ENCODE measurements at regions not wholly inside any gene's neighbourhood (a gene's known extent, or its start where the extent isn't known, plus 50 kb on each side); places are given as distances from the start of the nearest gene placed in this dataset.

DNA sequence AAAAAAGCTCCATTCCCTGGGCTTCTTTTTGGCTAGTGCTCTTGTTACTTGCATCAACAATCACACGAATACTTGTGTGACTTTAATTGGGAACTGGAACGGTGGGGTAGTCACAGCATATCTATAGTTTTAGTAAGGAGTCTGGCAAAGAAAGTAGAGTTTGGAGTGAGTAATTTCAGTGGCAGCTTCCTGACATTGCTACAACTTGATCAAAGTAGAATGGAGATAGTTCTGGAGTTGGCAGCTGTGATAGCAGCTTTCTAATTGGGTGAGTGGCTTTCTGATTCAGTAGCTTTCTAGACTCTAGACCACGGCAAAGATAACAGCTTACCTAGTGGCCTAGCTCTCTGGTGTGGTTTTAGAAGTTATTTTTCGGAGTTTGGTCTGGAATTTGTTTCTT lies 475.0 kb downstream of the TUSC7 start:
- Mint-ChIP-seq H3K4me3 (no peak overlapping the region), H3K27me3 (no peaks in the 10 kb centered on the region), H3K4me1 (no peaks in the 10 kb centered on the region), H3K27ac (no peak overlapping the region), H3K9me3 (peaks cover 0 to 17% (median 2%) of the 10 kb centered on the region in 11 donors), H3K36me3 (no peaks in the 10 kb centered on the region)
- POLR2A ChIA-PET = no interaction called here
- Histone ChIP-seq H3K4me1 (ENCODE audit: control insufficient read depth in 2 of 2, insufficient read depth in 2 of 2, low read length in 2 of 2) (no peaks in the 10 kb centered on the region), H3K9me3 (ENCODE audit: control insufficient read depth in 2 of 3, low read length in 3 of 3) (no peaks in the 10 kb centered on the region), H3K36me3 (ENCODE audit: control insufficient read depth in 2 of 3, insufficient read depth in 3 of 3, low read length in 3 of 3) (no peaks in the 10 kb centered on the region), H3K4me3 (ENCODE audit: low read length) (no peak overlapping the region), H3K27ac (ENCODE audit: low read depth, low read length) (no peak overlapping the region), H3K27me3 (ENCODE audit: control insufficient read depth in 2 of 2, insufficient read depth in 2 of 2, low read length in 2 of 2) (no peaks in the 10 kb centered on the region)
- CTCF ChIA-PET = interaction anchor here (0.6 kb wide), 1 partner anchor 25 kb away, joined by 3 read pairs; no protein-coding TSS in a partner anchor
- DNase-seq (no peak), ATAC-seq (no peak)
- intact Hi-C loops (cut with micrococcal nuclease) = no loop called here

DNA sequence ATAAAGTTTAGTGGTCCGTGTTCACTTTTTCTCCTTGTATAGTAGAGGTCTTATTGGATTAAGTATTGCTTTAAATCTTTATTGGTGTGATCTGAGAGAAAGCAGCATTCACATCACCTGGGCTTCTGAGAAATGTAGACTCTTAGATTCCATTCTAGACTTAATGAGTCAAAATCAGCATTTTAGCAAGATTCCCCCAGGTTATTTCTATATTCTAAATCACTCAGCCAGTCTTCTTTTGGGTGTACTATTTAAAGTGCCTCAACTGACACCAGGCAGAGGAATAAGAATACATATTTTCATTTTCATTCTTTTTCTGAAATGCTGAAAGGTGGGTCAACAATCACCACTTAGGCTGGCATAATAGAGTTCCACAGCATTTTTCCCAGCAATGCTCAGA lies 481.7 kb downstream of the TUSC7 start:
- no peak overlapping the region for H3K27ac Mint-ChIP-seq
- H3K4me3 ChIP-seq (ENCODE audit: low read length) = no peak overlapping the region
- no peaks in the 10 kb centered on the region for H3K4me1 ChIP-seq (ENCODE audit: control insufficient read depth in 2 of 2, insufficient read depth in 2 of 2, low read length in 2 of 2)
- H3K4me3 Mint-ChIP-seq = no peak overlapping the region
- ATAC-seq = no peak
- no peaks in the 10 kb centered on the region for H3K9me3 ChIP-seq (ENCODE audit: control insufficient read depth in 2 of 3, low read length in 3 of 3)
- H3K36me3 ChIP-seq (ENCODE audit: control insufficient read depth in 2 of 3, insufficient read depth in 3 of 3, low read length in 3 of 3) = no peaks in the 10 kb centered on the region
- no peaks in the 10 kb centered on the region for H3K4me1 Mint-ChIP-seq
- no peaks in the 10 kb centered on the region for H3K27me3 Mint-ChIP-seq
- no peak overlapping the region for H3K27ac ChIP-seq (ENCODE audit: low read depth, low read length)
- H3K36me3 Mint-ChIP-seq = no peaks in the 10 kb centered on the region
- peaks cover 0 to 12% (median 2%) of the 10 kb centered on the region in 11 donors for H3K9me3 Mint-ChIP-seq
- no peak for DNase-seq
- no peaks in the 10 kb centered on the region for H3K27me3 ChIP-seq (ENCODE audit: control insufficient read depth in 2 of 2, insufficient read depth in 2 of 2, low read length in 2 of 2)
- CTCF ChIA-PET = no interaction called here
- intact Hi-C loops (cut with micrococcal nuclease) = no loop called here
- POLR2A ChIA-PET = no interaction called here

DNA sequence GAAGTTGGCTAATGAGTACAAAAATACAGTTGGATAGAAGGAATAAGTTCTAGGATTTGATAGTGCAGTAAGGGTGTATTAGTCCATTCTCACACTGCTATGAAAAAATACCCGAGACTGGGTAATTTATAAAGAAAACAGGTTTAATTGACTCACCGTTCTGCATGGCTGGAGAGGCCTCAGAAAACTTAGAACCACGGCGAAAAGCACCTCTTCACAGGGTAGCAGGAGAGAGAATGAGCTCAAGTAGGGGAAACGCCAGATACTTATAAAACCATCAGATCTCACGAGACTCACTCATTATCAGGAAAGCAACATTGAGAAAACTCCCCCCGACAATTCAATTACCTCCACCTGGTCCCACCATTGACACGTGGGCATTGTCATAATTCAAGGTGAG lies 483.3 kb downstream of the TUSC7 start:
- no peak overlapping the region for H3K4me3 Mint-ChIP-seq
- H3K36me3 Mint-ChIP-seq = no peaks in the 10 kb centered on the region
- no peaks in the 10 kb centered on the region for H3K4me1 Mint-ChIP-seq
- Histone ChIP-seq H3K4me1 (ENCODE audit: control insufficient read depth in 2 of 2, insufficient read depth in 2 of 2, low read length in 2 of 2) (no peaks in the 10 kb centered on the region), H3K27me3 (ENCODE audit: control insufficient read depth in 2 of 2, insufficient read depth in 2 of 2, low read length in 2 of 2) (no peaks in the 10 kb centered on the region), H3K36me3 (ENCODE audit: control insufficient read depth in 2 of 3, insufficient read depth in 3 of 3, low read length in 3 of 3) (no peaks in the 10 kb centered on the region), H3K4me3 (ENCODE audit: low read length) (no peak overlapping the region), H3K27ac (ENCODE audit: low read depth, low read length) (no peak overlapping the region), H3K9me3 (ENCODE audit: control insufficient read depth in 2 of 3, low read length in 3 of 3) (no peaks in the 10 kb centered on the region)
- CTCF ChIA-PET = no interaction called here
- peaks cover 0 to 12% (median 2%) of the 10 kb centered on the region in 11 donors for H3K9me3 Mint-ChIP-seq
- ATAC-seq (no peak), DNase-seq (no peak)
- intact Hi-C loops (cut with micrococcal nuclease) = no loop called here
- no peak overlapping the region for H3K27ac Mint-ChIP-seq
- POLR2A ChIA-PET = no interaction called here
- no peaks in the 10 kb centered on the region for H3K27me3 Mint-ChIP-seq

DNA sequence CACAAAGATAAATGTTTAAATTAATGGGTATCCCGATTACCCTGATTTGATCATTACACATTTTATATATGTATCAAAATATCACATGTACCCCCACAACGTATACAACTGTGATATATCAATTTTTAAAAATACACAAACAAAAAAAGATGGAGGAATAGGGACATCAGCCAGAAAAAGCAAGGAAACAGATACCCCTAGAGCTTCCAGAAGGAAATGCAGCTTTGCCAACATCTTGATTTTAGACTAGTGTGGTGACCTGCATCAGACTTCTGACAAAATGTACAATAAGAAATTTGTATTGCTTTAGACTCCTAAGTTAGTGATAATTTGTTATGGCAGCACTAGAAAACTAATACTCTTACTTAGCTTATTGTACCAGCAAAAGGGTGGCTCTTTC lies 483.8 kb downstream of the TUSC7 start:
- no peaks in the 10 kb centered on the region for H3K27me3 ChIP-seq (ENCODE audit: control insufficient read depth in 2 of 2, insufficient read depth in 2 of 2, low read length in 2 of 2)
- no peaks in the 10 kb centered on the region for H3K36me3 ChIP-seq (ENCODE audit: control insufficient read depth in 2 of 3, insufficient read depth in 3 of 3, low read length in 3 of 3)
- Mint-ChIP-seq H3K4me1 (no peaks in the 10 kb centered on the region), H3K36me3 (no peaks in the 10 kb centered on the region), H3K4me3 (no peak overlapping the region), H3K27ac (no peak overlapping the region), H3K27me3 (no peaks in the 10 kb centered on the region), H3K9me3 (peaks cover 0 to 12% (median 2%) of the 10 kb centered on the region in 11 donors)
- no peak overlapping the region for H3K4me3 ChIP-seq (ENCODE audit: low read length)
- ATAC-seq (no peak), DNase-seq (no peak)
- H3K9me3 ChIP-seq (ENCODE audit: control insufficient read depth in 2 of 3, low read length in 3 of 3) = no peaks in the 10 kb centered on the region
- POLR2A ChIA-PET = no interaction called here
- CTCF ChIA-PET = no interaction called here
- H3K27ac ChIP-seq (ENCODE audit: low read depth, low read length) = no peak overlapping the region
- intact Hi-C loops (cut with micrococcal nuclease) = no loop called here
- H3K4me1 ChIP-seq (ENCODE audit: control insufficient read depth in 2 of 2, insufficient read depth in 2 of 2, low read length in 2 of 2) = no peaks in the 10 kb centered on the region

DNA sequence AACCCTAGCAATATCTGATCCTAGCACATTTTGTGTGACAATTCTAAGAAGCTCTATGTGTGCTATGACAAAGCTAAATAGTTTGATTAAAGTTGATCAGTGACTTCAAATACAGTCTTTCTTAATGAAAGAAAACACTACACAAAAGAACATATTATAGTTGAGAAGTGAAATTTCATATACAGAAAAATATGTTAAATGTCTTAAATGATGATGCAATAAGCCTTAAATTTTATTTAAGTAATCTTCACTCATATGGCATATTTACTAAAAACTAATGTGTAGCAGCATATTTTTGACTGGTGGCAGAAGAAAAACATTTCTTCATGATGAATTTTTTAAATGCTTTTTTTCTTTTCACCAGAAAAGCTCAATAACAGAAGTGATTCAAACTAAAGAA lies 485.5 kb downstream of the TUSC7 start:
- no peak for ATAC-seq
- no peaks in the 10 kb centered on the region for H3K36me3 Mint-ChIP-seq
- no peak for DNase-seq

DNA sequence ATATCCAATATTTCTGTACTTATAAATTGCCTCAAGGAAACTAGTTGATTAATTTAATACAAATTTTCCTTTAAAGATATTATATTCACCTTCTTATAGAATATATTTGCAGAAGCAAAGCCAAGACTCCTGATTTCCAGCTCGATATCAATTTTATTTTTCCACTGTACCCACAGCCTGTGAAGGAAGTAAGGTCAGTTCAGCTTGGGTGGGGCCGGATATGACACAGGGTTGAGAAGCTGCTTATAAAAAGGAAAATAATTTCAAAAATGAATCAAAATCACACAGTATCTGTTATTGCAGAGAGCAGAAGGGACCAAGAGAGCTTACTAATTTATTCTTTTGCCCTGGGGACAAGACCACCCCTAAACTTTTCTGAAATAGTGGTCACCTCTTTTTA lies 491.4 kb downstream of the TUSC7 start:
- DNase-seq = no peak
- H3K4me1 ChIP-seq (ENCODE audit: control insufficient read depth in 2 of 2, insufficient read depth in 2 of 2, low read length in 2 of 2) = no peaks in the 10 kb centered on the region
- no peak for ATAC-seq
- no peaks in the 10 kb centered on the region for H3K27me3 ChIP-seq (ENCODE audit: control insufficient read depth in 2 of 2, insufficient read depth in 2 of 2, low read length in 2 of 2)
- no peaks in the 10 kb centered on the region for H3K36me3 Mint-ChIP-seq
- H3K4me3 ChIP-seq (ENCODE audit: low read length) = no peak overlapping the region
- no peak overlapping the region for H3K4me3 Mint-ChIP-seq
- peaks cover 0 to 16% (median 4%) of the 10 kb centered on the region in 11 donors for H3K9me3 Mint-ChIP-seq
- POLR2A ChIA-PET = no interaction called here
- H3K27me3 Mint-ChIP-seq = no peaks in the 10 kb centered on the region
- no peak overlapping the region for H3K27ac Mint-ChIP-seq
- H3K9me3 ChIP-seq (ENCODE audit: control insufficient read depth in 2 of 3, low read length in 3 of 3) = no peaks in the 10 kb centered on the region
- intact Hi-C loops (cut with micrococcal nuclease) = no loop called here
- CTCF ChIA-PET = no interaction called here
- no peak overlapping the region for H3K27ac ChIP-seq (ENCODE audit: low read depth, low read length)
- no peaks in the 10 kb centered on the region for H3K36me3 ChIP-seq (ENCODE audit: control insufficient read depth in 2 of 3, insufficient read depth in 3 of 3, low read length in 3 of 3)
- no peaks in the 10 kb centered on the region for H3K4me1 Mint-ChIP-seq

More for the DNA sequence above, 485.5 kb downstream of the TUSC7 start:
- no peak overlapping the region for H3K27ac ChIP-seq (ENCODE audit: low read depth, low read length)
- no peaks in the 10 kb centered on the region for H3K4me1 ChIP-seq (ENCODE audit: control insufficient read depth in 2 of 2, insufficient read depth in 2 of 2, low read length in 2 of 2)
- no peaks in the 10 kb centered on the region for H3K27me3 ChIP-seq (ENCODE audit: control insufficient read depth in 2 of 2, insufficient read depth in 2 of 2, low read length in 2 of 2)
- Mint-ChIP-seq H3K9me3 (peaks cover 0 to 19% (median 2%) of the 10 kb centered on the region in 11 donors), H3K27ac (no peak overlapping the region), H3K27me3 (no peaks in the 10 kb centered on the region), H3K4me3 (no peak overlapping the region), H3K4me1 (no peaks in the 10 kb centered on the region)
- H3K9me3 ChIP-seq (ENCODE audit: control insufficient read depth in 2 of 3, low read length in 3 of 3) = no peaks in the 10 kb centered on the region
- intact Hi-C loops (cut with micrococcal nuclease) = no loop called here
- H3K4me3 ChIP-seq (ENCODE audit: low read length) = no peak overlapping the region
- ChIA-PET CTCF (no interaction called here), POLR2A (no interaction called here)
- H3K36me3 ChIP-seq (ENCODE audit: control insufficient read depth in 2 of 3, insufficient read depth in 3 of 3, low read length in 3 of 3) = no peaks in the 10 kb centered on the region

DNA sequence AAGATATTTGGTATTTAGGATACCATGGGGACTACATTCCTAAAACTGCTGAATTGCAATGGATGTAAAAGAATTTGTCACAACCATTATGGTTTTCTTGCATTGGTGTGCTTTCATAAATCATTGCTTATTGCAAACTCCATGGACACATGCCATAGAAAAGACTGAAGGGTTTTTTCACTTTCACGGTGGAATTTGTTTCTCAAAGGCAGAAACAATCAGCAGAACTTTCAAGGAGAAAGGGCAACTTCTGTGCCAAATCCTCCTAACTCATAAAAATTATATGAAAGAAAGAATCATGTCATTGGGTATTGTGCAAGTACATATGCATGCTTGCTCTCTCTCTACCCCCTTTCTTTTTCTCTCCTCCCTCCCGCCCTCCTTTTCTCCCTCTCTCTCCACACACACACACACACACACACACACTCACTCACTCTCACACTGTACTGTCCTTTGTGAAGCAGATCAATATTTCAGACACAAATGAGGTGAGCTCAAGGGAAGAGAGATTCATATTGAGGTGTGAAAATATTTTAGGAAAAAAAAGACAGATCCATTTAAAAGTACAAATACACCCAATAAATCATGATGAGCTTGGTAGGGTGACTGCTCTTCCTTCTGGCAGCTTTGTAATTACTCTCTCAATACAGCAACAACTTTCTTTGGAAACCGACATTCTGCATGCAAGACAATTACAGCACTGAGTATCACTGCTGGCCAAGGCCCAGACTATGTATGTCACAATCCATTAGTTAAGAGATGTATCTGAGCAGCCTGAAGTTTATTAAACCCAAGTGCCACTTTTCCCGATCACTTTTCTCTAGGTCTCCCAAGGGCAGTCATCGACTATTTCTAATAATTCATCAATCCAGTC lies 492.6 kb downstream of the TUSC7 start:
- H3K27ac ChIP-seq (ENCODE audit: low read depth, low read length) = no peak overlapping the region
- no peak overlapping the region for H3K27ac Mint-ChIP-seq
- no peak overlapping the region for H3K4me3 ChIP-seq (ENCODE audit: low read length)
- H3K9me3 ChIP-seq (ENCODE audit: control insufficient read depth in 2 of 3, low read length in 3 of 3) = no peaks in the 10 kb centered on the region
- intact Hi-C loops (cut with micrococcal nuclease) = no loop called here
- ChIA-PET POLR2A (no interaction called here), CTCF (no interaction called here)
- ATAC-seq (no peak), DNase-seq (no peak)
- no peak overlapping the region for H3K4me3 Mint-ChIP-seq
- H3K27me3 ChIP-seq (ENCODE audit: control insufficient read depth in 2 of 2, insufficient read depth in 2 of 2, low read length in 2 of 2) = no peaks in the 10 kb centered on the region
- no peaks in the 10 kb centered on the region for H3K4me1 Mint-ChIP-seq
- H3K36me3 ChIP-seq (ENCODE audit: control insufficient read depth in 2 of 3, insufficient read depth in 3 of 3, low read length in 3 of 3) = no peaks in the 10 kb centered on the region
- H3K9me3 Mint-ChIP-seq = peaks cover 0 to 22% (median 4%) of the 10 kb centered on the region in 11 donors
- H3K36me3 Mint-ChIP-seq = no peaks in the 10 kb centered on the region
- H3K4me1 ChIP-seq (ENCODE audit: control insufficient read depth in 2 of 2, insufficient read depth in 2 of 2, low read length in 2 of 2) = no peaks in the 10 kb centered on the region
- no peaks in the 10 kb centered on the region for H3K27me3 Mint-ChIP-seq

All from naive thymus-derived CD4-positive, alpha-beta T cell (primary cell).